ENCODE measurements at regions not wholly inside any gene's neighbourhood (a gene's known extent, or its start where the extent isn't known, plus 50 kb on each side); places are given as distances from the start of the nearest gene placed in this dataset.

- no peak for DNase-seq
- Histone ChIP-seq H3K4me3 (ENCODE audit: low read length) (no peak overlapping the region), H3K36me3 (ENCODE audit: control insufficient read depth, insufficient read depth, low read length) (no peaks in the 10 kb centered on the region), H3K27ac (ENCODE audit: low read length) (no peak overlapping the region), H3K4me1 (ENCODE audit: control insufficient read depth, insufficient read depth, low read length) (no peaks in the 10 kb centered on the region), H3K27me3 (ENCODE audit: control insufficient read depth, insufficient read depth, low read length) (no peaks in the 10 kb centered on the region), H3K9me3 (ENCODE audit: control insufficient read depth, low read depth, low read length) (no peaks in the 10 kb centered on the region)
- 100% methylated on average over 2 of the region's 28 CpGs for WGBS (ENCODE audit: insufficient coverage, low lambda C conversion rate)
Observed at GRCh38 chr9:79390781-79391770, 180.7 kb upstream of the TLE4 start.

GRCh38 chr9:79395228-79395627 is 176.5 kb upstream of the TLE4 start:
- no peaks in the 10 kb centered on the region for H3K36me3 ChIP-seq (ENCODE audit: control insufficient read depth, insufficient read depth, low read length)
- H3K4me1 ChIP-seq (ENCODE audit: control insufficient read depth, insufficient read depth, low read length) = no peaks in the 10 kb centered on the region
- H3K27ac ChIP-seq (ENCODE audit: low read length) = no peak overlapping the region
- H3K27me3 ChIP-seq (ENCODE audit: control insufficient read depth, insufficient read depth, low read length) = no peaks in the 10 kb centered on the region
- WGBS (ENCODE audit: insufficient coverage, low lambda C conversion rate) = no CpG with 5 or more reads among the region's 4 CpGs
- no peak for DNase-seq
- H3K4me3 ChIP-seq (ENCODE audit: low read length) = no peak overlapping the region
- H3K9me3 ChIP-seq (ENCODE audit: control insufficient read depth, low read depth, low read length) = no peaks in the 10 kb centered on the region

GRCh38 chr9:79395755-79396154 is 176.0 kb upstream of the TLE4 start:
- 57% methylated on average over 3 of the region's 7 CpGs for WGBS (ENCODE audit: insufficient coverage, low lambda C conversion rate)
- no peaks in the 10 kb centered on the region for H3K27me3 ChIP-seq (ENCODE audit: control insufficient read depth, insufficient read depth, low read length)
- DNase-seq = no peak
- H3K4me3 ChIP-seq (ENCODE audit: low read length) = no peak overlapping the region
- H3K27ac ChIP-seq (ENCODE audit: low read length) = no peak overlapping the region
- no peaks in the 10 kb centered on the region for H3K9me3 ChIP-seq (ENCODE audit: control insufficient read depth, low read depth, low read length)
- H3K36me3 ChIP-seq (ENCODE audit: control insufficient read depth, insufficient read depth, low read length) = no peaks in the 10 kb centered on the region
- H3K4me1 ChIP-seq (ENCODE audit: control insufficient read depth, insufficient read depth, low read length) = no peaks in the 10 kb centered on the region

- DNase-seq = no peak
- no peaks in the 10 kb centered on the region for H3K36me3 ChIP-seq (ENCODE audit: control insufficient read depth, insufficient read depth, low read length)
- no peak overlapping the region for H3K27ac ChIP-seq (ENCODE audit: low read length)
- H3K27me3 ChIP-seq (ENCODE audit: control insufficient read depth, insufficient read depth, low read length) = no peaks in the 10 kb centered on the region
- 17% methylated on average over 1 of the region's 4 CpGs for WGBS (ENCODE audit: insufficient coverage, low lambda C conversion rate)
- H3K4me1 ChIP-seq (ENCODE audit: control insufficient read depth, insufficient read depth, low read length) = no peaks in the 10 kb centered on the region
- no peaks in the 10 kb centered on the region for H3K9me3 ChIP-seq (ENCODE audit: control insufficient read depth, low read depth, low read length)
- H3K4me3 ChIP-seq (ENCODE audit: low read length) = no peak overlapping the region
Observed at GRCh38 chr9:79396168-79396567, 175.6 kb upstream of the TLE4 start.

GRCh38 chr9:79403495-79403894 is 168.3 kb upstream of the TLE4 start:
- H3K4me1 ChIP-seq (ENCODE audit: control insufficient read depth, insufficient read depth, low read length) = no peaks in the 10 kb centered on the region
- H3K36me3 ChIP-seq (ENCODE audit: control insufficient read depth, insufficient read depth, low read length) = no peaks in the 10 kb centered on the region
- no peak overlapping the region for H3K4me3 ChIP-seq (ENCODE audit: low read length)
- H3K9me3 ChIP-seq (ENCODE audit: control insufficient read depth, low read depth, low read length) = no peaks in the 10 kb centered on the region
- DNase-seq = no peak
- H3K27ac ChIP-seq (ENCODE audit: low read length) = no peak overlapping the region
- no peaks in the 10 kb centered on the region for H3K27me3 ChIP-seq (ENCODE audit: control insufficient read depth, insufficient read depth, low read length)
- no CpG with 5 or more reads among the region's 2 CpGs for WGBS (ENCODE audit: insufficient coverage, low lambda C conversion rate)

- Histone ChIP-seq H3K4me1 (ENCODE audit: control insufficient read depth, insufficient read depth, low read length) (no peaks in the 10 kb centered on the region), H3K27ac (ENCODE audit: low read length) (no peak overlapping the region), H3K9me3 (ENCODE audit: control insufficient read depth, low read depth, low read length) (no peaks in the 10 kb centered on the region), H3K4me3 (ENCODE audit: low read length) (no peak overlapping the region), H3K27me3 (ENCODE audit: control insufficient read depth, insufficient read depth, low read length) (no peaks in the 10 kb centered on the region), H3K36me3 (ENCODE audit: control insufficient read depth, insufficient read depth, low read length) (no peaks in the 10 kb centered on the region)
- WGBS (ENCODE audit: insufficient coverage, low lambda C conversion rate) = no CpG with 5 or more reads among the region's 1 CpG
- no peak for DNase-seq
Observed at GRCh38 chr9:79408200-79408599, 163.6 kb upstream of the TLE4 start.

- Histone ChIP-seq H3K27me3 (ENCODE audit: control insufficient read depth, insufficient read depth, low read length) (no peaks in the 10 kb centered on the region), H3K4me3 (ENCODE audit: low read length) (no peak overlapping the region), H3K36me3 (ENCODE audit: control insufficient read depth, insufficient read depth, low read length) (no peaks in the 10 kb centered on the region), H3K9me3 (ENCODE audit: control insufficient read depth, low read depth, low read length) (no peaks in the 10 kb centered on the region), H3K27ac (ENCODE audit: low read length) (no peak overlapping the region), H3K4me1 (ENCODE audit: control insufficient read depth, insufficient read depth, low read length) (no peaks in the 10 kb centered on the region)
- WGBS (ENCODE audit: insufficient coverage, low lambda C conversion rate) = no CpG with 5 or more reads among the region's 3 CpGs
- DNase-seq = no peak
Observed at GRCh38 chr9:79408617-79409016, 163.1 kb upstream of the TLE4 start.

GRCh38 chr9:79409182-79409823 is 162.5 kb upstream of the TLE4 start:
- no peak for DNase-seq
- no CpG with 5 or more reads among the region's 2 CpGs for WGBS (ENCODE audit: insufficient coverage, low lambda C conversion rate)

GRCh38 chr9:79425840-79426239 is 145.9 kb upstream of the TLE4 start:
- peaks cover 2% of the 10 kb centered on the region for H3K9me3 ChIP-seq (ENCODE audit: control insufficient read depth, low read depth, low read length)
- H3K27ac ChIP-seq (ENCODE audit: low read length) = no peak overlapping the region
- H3K36me3 ChIP-seq (ENCODE audit: control insufficient read depth, insufficient read depth, low read length) = no peaks in the 10 kb centered on the region
- H3K4me3 ChIP-seq (ENCODE audit: low read length) = no peak overlapping the region
- no peaks in the 10 kb centered on the region for H3K27me3 ChIP-seq (ENCODE audit: control insufficient read depth, insufficient read depth, low read length)
- no peaks in the 10 kb centered on the region for H3K4me1 ChIP-seq (ENCODE audit: control insufficient read depth, insufficient read depth, low read length)
- no peak for DNase-seq

More at GRCh38 chr9:79409182-79409823, 162.5 kb upstream of the TLE4 start:
- Histone ChIP-seq H3K27ac (ENCODE audit: low read length) (no peak overlapping the region), H3K4me3 (ENCODE audit: low read length) (no peak overlapping the region), H3K9me3 (ENCODE audit: control insufficient read depth, low read depth, low read length) (no peaks in the 10 kb centered on the region), H3K27me3 (ENCODE audit: control insufficient read depth, insufficient read depth, low read length) (no peaks in the 10 kb centered on the region), H3K36me3 (ENCODE audit: control insufficient read depth, insufficient read depth, low read length) (no peaks in the 10 kb centered on the region), H3K4me1 (ENCODE audit: control insufficient read depth, insufficient read depth, low read length) (no peaks in the 10 kb centered on the region)

- H3K4me1 ChIP-seq (ENCODE audit: control insufficient read depth, insufficient read depth, low read length) = no peaks in the 10 kb centered on the region
- H3K4me3 ChIP-seq (ENCODE audit: low read length) = no peak overlapping the region
- H3K27me3 ChIP-seq (ENCODE audit: control insufficient read depth, insufficient read depth, low read length) = no peaks in the 10 kb centered on the region
- H3K9me3 ChIP-seq (ENCODE audit: control insufficient read depth, low read depth, low read length) = peaks cover 2% of the 10 kb centered on the region
- WGBS (ENCODE audit: insufficient coverage, low lambda C conversion rate) = no CpG with 5 or more reads among the region's 2 CpGs
- no peak for DNase-seq
- no peaks in the 10 kb centered on the region for H3K36me3 ChIP-seq (ENCODE audit: control insufficient read depth, insufficient read depth, low read length)
- H3K27ac ChIP-seq (ENCODE audit: low read length) = no peak overlapping the region
Observed at GRCh38 chr9:79428422-79428821, 143.3 kb upstream of the TLE4 start.

Measured in large intestine (tissue), 3 donors.